ENCODE measurements at regions not wholly inside any gene's neighbourhood (a gene's known extent, or its start where the extent isn't known, plus 50 kb on each side); places are given as distances from the start of the nearest gene placed in this dataset.

DNA sequence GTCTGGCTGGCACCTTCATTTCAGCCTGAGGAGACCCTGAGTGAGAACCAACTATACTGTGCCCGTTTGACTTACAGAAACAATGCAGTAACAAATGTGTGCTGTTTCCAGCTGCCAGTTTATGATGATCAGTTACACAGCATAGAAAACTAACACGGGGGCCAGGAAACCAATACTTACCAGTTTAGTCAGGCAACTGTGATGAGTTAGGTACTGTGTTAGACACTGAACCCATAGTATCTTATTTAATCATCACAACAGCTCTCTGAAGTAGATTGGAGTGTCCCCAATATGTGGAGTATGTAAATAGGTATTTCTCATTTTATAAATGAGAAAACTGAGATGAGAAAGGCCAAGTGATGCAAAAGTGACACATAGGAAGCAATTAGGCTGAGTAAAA lies 620.9 kb upstream of the KLF12 start:
- Histone ChIP-seq H2AFZ (ENCODE audit: low read length) (no peak overlapping the region), H3K4me3 (replicated peaks in 1 of 3; ENCODE audit: insufficient read depth in 1 of 3, low read depth in 2 of 3, low read length in 3 of 3) (no peak overlapping the region), H3K4me1 (ENCODE audit: insufficient read depth, low read length) (no peaks in the 10 kb centered on the region), H3K27ac (ENCODE audit: extremely low read length, insufficient read depth, low read length) (no peak overlapping the region), H3K27me3 (ENCODE audit: control insufficient read depth in 1 of 2, insufficient read depth in 2 of 2, low read length in 2 of 2) (no peaks in the 10 kb centered on the region; a peak in 1 of 5 replicates), H3K4me2 (ENCODE audit: low read depth, low read length) (no peak overlapping the region), H3K9me3 (ENCODE audit: low read length) (peaks cover 4% of the 10 kb centered on the region; the same call in 1 of the 2 replicates), H3K79me2 (ENCODE audit: insufficient read depth, low read length) (no peaks in the 10 kb centered on the region), H3K9ac (ENCODE audit: insufficient read depth, low read depth, low read length) (no peak overlapping the region), H4K20me1 (ENCODE audit: insufficient read depth, low read length) (no peaks in the 10 kb centered on the region), H3K36me3 (replicated peaks in 1 of 2; ENCODE audit: control insufficient read depth in 1 of 2, insufficient read depth in 2 of 2, low read length in 2 of 2) (no peaks in the 10 kb centered on the region)
- POLR2A ChIA-PET = no interaction called here
- no peak for DNase-seq (ENCODE audit: low spot score)
- BruUV-seq (replicated peaks) = no TSS peak
- in situ Hi-C loops (cut with HindIII; ENCODE audit: extremely low pct_ligation_motif_present, low pct_unique_long_range_greater_than_20kb) (no loop called here), intact Hi-C loops (cut with micrococcal nuclease; ENCODE audit: unreplicated experiment) (no loop called here)
- CTCF ChIA-PET (ENCODE audit: low intra/inter-chr PET ratio, low total read pairs) = no interaction called here
- WGBS (ENCODE audit: low lambda C conversion rate) = 6% methylated on average over 2 of the region's 2 CpGs
- ATAC-seq = no peak
- TF ChIP-seq, protein P1, sequence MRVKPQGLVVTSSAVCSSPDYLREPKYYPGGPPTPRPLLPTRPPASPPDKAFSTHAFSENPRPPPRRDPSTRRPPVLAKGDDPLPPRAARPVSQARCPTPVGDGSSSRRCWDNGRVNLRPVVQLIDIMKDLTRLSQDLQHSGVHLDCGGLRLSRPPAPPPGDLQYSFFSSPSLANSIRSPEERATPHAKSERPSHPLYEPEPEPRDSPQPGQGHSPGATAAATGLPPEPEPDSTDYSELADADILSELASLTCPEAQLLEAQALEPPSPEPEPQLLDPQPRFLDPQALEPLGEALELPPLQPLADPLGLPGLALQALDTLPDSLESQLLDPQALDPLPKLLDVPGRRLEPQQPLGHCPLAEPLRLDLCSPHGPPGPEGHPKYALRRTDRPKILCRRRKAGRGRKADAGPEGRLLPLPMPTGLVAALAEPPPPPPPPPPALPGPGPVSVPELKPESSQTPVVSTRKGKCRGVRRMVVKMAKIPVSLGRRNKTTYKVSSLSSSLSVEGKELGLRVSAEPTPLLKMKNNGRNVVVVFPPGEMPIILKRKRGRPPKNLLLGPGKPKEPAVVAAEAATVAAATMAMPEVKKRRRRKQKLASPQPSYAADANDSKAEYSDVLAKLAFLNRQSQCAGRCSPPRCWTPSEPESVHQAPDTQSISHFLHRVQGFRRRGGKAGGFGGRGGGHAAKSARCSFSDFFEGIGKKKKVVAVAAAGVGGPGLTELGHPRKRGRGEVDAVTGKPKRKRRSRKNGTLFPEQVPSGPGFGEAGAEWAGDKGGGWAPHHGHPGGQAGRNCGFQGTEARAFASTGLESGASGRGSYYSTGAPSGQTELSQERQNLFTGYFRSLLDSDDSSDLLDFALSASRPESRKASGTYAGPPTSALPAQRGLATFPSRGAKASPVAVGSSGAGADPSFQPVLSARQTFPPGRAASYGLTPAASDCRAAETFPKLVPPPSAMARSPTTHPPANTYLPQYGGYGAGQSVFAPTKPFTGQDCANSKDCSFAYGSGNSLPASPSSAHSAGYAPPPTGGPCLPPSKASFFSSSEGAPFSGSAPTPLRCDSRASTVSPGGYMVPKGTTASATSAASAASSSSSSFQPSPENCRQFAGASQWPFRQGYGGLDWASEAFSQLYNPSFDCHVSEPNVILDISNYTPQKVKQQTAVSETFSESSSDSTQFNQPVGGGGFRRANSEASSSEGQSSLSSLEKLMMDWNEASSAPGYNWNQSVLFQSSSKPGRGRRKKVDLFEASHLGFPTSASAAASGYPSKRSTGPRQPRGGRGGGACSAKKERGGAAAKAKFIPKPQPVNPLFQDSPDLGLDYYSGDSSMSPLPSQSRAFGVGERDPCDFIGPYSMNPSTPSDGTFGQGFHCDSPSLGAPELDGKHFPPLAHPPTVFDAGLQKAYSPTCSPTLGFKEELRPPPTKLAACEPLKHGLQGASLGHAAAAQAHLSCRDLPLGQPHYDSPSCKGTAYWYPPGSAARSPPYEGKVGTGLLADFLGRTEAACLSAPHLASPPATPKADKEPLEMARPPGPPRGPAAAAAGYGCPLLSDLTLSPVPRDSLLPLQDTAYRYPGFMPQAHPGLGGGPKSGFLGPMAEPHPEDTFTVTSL (CRISPR knock-in tag; IDR thresholded peaks at IDR 0.05; ENCODE audit: borderline replicate concordance) = no peak
- TF ChIP-seq ZNF619 (CRISPR knock-in tag; IDR thresholded peaks at IDR 0.05) (no peak), JDP2 (CRISPR knock-in tag; IDR thresholded peaks at IDR 0.05; ENCODE audit: borderline replicate concordance) (no peak), ZNF639 (CRISPR knock-in tag; conservative IDR thresholded peaks at IDR 0.05) (no peak), NRL (CRISPR knock-in tag; IDR thresholded peaks at IDR 0.05; ENCODE audit: borderline replicate concordance) (no peak), ZBTB1 (CRISPR knock-in tag; IDR thresholded peaks at IDR 0.05; ENCODE audit: borderline replicate concordance) (no peak), ZC3H13 (CRISPR knock-in tag; IDR thresholded peaks at IDR 0.05) (no peak), CENPBD1 (CRISPR knock-in tag; IDR thresholded peaks at IDR 0.05; ENCODE audit: borderline replicate concordance, low read depth) (no peak), ZSCAN30 (CRISPR knock-in tag; IDR thresholded peaks at IDR 0.05) (no peak)
- TF ChIP-seq, protein P2, sequence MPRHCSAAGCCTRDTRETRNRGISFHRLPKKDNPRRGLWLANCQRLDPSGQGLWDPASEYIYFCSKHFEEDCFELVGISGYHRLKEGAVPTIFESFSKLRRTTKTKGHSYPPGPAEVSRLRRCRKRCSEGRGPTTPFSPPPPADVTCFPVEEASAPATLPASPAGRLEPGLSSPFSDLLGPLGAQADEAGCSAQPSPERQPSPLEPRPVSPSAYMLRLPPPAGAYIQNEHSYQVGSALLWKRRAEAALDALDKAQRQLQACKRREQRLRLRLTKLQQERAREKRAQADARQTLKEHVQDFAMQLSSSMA (CRISPR knock-in tag; IDR thresholded peaks at IDR 0.05) = no peak
- no peak for FAIRE-seq
